HEK293 (cell line): ENCODE measurements at regions not wholly inside any gene's neighbourhood (a gene's known extent, or its start where the extent isn't known, plus 50 kb on each side); places are given as distances from the start of the nearest gene placed in this dataset.

Experiments used
- CTCF ChIA-PET: fragments of 350-600 bp; formaldehyde crosslinking; extraction: SDS; loops from one replicate; lab custom pipeline; 2021; ENCODE audit warnings: antibody characterized with exemption; lab: Yijun Ruan, JAX
- POLR2A ChIA-PET: fragments of 300-600 bp; formaldehyde crosslinking; extraction: SDS; loops from one replicate; lab custom pipeline; 2020; ENCODE audit warnings: antibody characterized with exemption, inconsistent platforms; lab: Yijun Ruan, JAX
- H3K27ac ChIP-seq: fragments of 200-500 bp; sonication (Bioruptor generic); 2 replicates; pipeline ENCODE4 v1.5.1; 2014; ENCODE audit warnings: low read depth, low read length, control low read depth, inconsistent platforms; ENCODE audit errors: extremely low read depth
- H3K36me3 ChIP-seq, 2 experiments: fragments of 200-500 bp in 1 of 2; sonication (Bioruptor generic) in 1 of 2; 1 replicate in 1 of 2; 2 replicates in 1 of 2; pipeline ENCODE4 v1.5.1; 2014 to 2017; ENCODE audit warnings: inconsistent platforms in 2 of 2, low read length in 2 of 2; ENCODE audit not compliant: control insufficient read depth in 2 of 2, insufficient read depth in 1 of 2
- H3K4me1 ChIP-seq: fragments of 200-500 bp; sonication (Bioruptor generic); 2 replicates; pipeline ENCODE4 v1.5.1; 2014; ENCODE audit warnings: mild to moderate bottlenecking, low read length, inconsistent platforms; ENCODE audit not compliant: control insufficient read depth, insufficient read depth
- H3K4me3 ChIP-seq: 2 replicates; pipeline ENCODE4 v1.5.1; 2011; ENCODE audit warnings: low read depth, mild to moderate bottlenecking, control low read depth, low read length, moderate library complexity
- H3K9me3 ChIP-seq: fragments of 200-500 bp; sonication (Bioruptor generic); 2 replicates; pipeline ENCODE4 v1.5.1; 2014; ENCODE audit warnings: low read depth, low read length, inconsistent platforms; ENCODE audit not compliant: control insufficient read depth, insufficient read depth
- GFI1B ChIP-seq: fragments of 450-650 bp; formaldehyde crosslinking; IDR thresholded peaks from 2 replicates; pipeline ENCODE4 v1.5.1; 2016; ENCODE audit warnings: missing biosample characterization, missing genetic modification characterization
- HOXA7 ChIP-seq: sonication (generic); formaldehyde crosslinking; IDR thresholded peaks from 2 replicates; pipeline ENCODE4 v1.8.1; 2022; ENCODE audit warnings: missing genetic modification reagents, borderline replicate concordance
- KLF16 ChIP-seq: fragments of 450-650 bp; formaldehyde crosslinking; IDR thresholded peaks from 2 replicates; pipeline ENCODE4 v1.5.1; 2017; ENCODE audit warnings: missing biosample characterization, missing genetic modification characterization
- RBAK ChIP-seq: fragments of 450-650 bp; formaldehyde crosslinking; IDR thresholded peaks from 2 replicates; pipeline ENCODE4 v1.5.1; 2016; ENCODE audit warnings: missing biosample characterization, missing genetic modification characterization
- REST ChIP-seq: fragments of 450-650 bp; formaldehyde crosslinking; IDR thresholded peaks from 2 replicates; pipeline ENCODE4 v1.5.1; 2016; ENCODE audit warnings: missing biosample characterization, missing genetic modification characterization
- SCRT1 ChIP-seq: fragments of 450-650 bp; formaldehyde crosslinking; IDR thresholded peaks from 2 replicates; pipeline ENCODE4 v1.5.1; 2016; ENCODE audit warnings: missing biosample characterization, missing genetic modification characterization, borderline replicate concordance
- SETDB1 ChIP-seq: IDR thresholded peaks from one replicate; pipeline ENCODE4 v1.6.1; 2017; ENCODE audit warnings: mild to moderate bottlenecking, low read length, moderate library complexity, mixed read lengths; ENCODE audit not compliant: insufficient read length
- ZBTB48 ChIP-seq: fragments of 450-650 bp; formaldehyde crosslinking; IDR thresholded peaks from 2 replicates; pipeline ENCODE4 v1.5.1; 2016; ENCODE audit warnings: missing biosample characterization, missing genetic modification characterization
- ZBTB49 ChIP-seq: fragments of 450-650 bp; formaldehyde crosslinking; IDR thresholded peaks from 2 replicates; pipeline ENCODE4 v1.5.1; 2016; ENCODE audit warnings: missing biosample characterization, missing genetic modification characterization, low read depth
- ZEB2 ChIP-seq: fragments of 450-650 bp; formaldehyde crosslinking; IDR thresholded peaks from 2 replicates; pipeline ENCODE4 v1.5.1; 2016; ENCODE audit warnings: missing biosample characterization, missing genetic modification characterization
- ZNF221 ChIP-seq: fragments of 450-650 bp; formaldehyde crosslinking; IDR thresholded peaks from 2 replicates; pipeline ENCODE4 v1.5.1; 2017; ENCODE audit warnings: missing biosample characterization, missing genetic modification characterization, borderline replicate concordance
- ZNF324 ChIP-seq: fragments of 450-650 bp; formaldehyde crosslinking; IDR thresholded peaks from 2 replicates; pipeline ENCODE4 v1.5.1; 2016; ENCODE audit warnings: missing biosample characterization, missing genetic modification characterization
- ZNF37A ChIP-seq: fragments of 450-650 bp; IDR thresholded peaks from 2 replicates; pipeline ENCODE4 v1.5.1; 2018; ENCODE audit warnings: missing biosample characterization, missing genetic modification characterization
- ZNF394 ChIP-seq: fragments of 450-650 bp; formaldehyde crosslinking; IDR thresholded peaks from 2 replicates; pipeline ENCODE4 v1.5.1; 2016; ENCODE audit warnings: missing biosample characterization, missing genetic modification characterization, mild to moderate bottlenecking, moderate library complexity, borderline replicate concordance
- ZNF473 ChIP-seq: fragments of 450-650 bp; formaldehyde crosslinking; IDR thresholded peaks from 2 replicates; pipeline ENCODE4 v1.5.1; 2017; ENCODE audit warnings: missing biosample characterization, missing genetic modification characterization
- ZNF549 ChIP-seq: fragments of 450-650 bp; IDR thresholded peaks from 2 replicates; pipeline ENCODE4 v1.5.1; 2018; ENCODE audit warnings: missing biosample characterization, missing genetic modification characterization, mild to moderate bottlenecking, inconsistent platforms, moderate library complexity
- ZNF555 ChIP-seq: fragments of 450-650 bp; formaldehyde crosslinking; conservative IDR thresholded peaks from 2 replicates; pipeline ENCODE4 v1.5.1; 2017; ENCODE audit warnings: missing biosample characterization, mild to moderate bottlenecking, missing genetic modification characterization, inconsistent platforms
- ZNF596 ChIP-seq: fragments of 450-650 bp; IDR thresholded peaks from 2 replicates; pipeline ENCODE4 v1.5.0; 2018; ENCODE audit warnings: missing biosample characterization, mild to moderate bottlenecking, missing genetic modification characterization, moderate library complexity
- ZNF626 ChIP-seq: fragments of 450-650 bp; sonication (Bioruptor Pico); formaldehyde crosslinking; IDR thresholded peaks from 2 replicates; pipeline ENCODE4 v1.5.1; 2018; ENCODE audit warnings: missing biosample characterization, missing genetic modification characterization, inconsistent platforms
- ZNF791 ChIP-seq: fragments of 450-650 bp; formaldehyde crosslinking; IDR thresholded peaks from 2 replicates; pipeline ENCODE4 v1.5.1; 2016; ENCODE audit warnings: missing biosample characterization, missing genetic modification characterization
- ZSCAN30 ChIP-seq: fragments of 450-650 bp; IDR thresholded peaks from 2 replicates; pipeline ENCODE4 v1.5.1; 2018; ENCODE audit warnings: missing biosample characterization, mild to moderate bottlenecking, missing genetic modification characterization, moderate library complexity
- TF ChIP-seq, protein P1 (sequence below): fragments of 450-650 bp; formaldehyde crosslinking; conservative IDR thresholded peaks from 2 replicates; pipeline ENCODE4 v1.5.1; 2016; ENCODE audit warnings: low read depth, missing biosample characterization, missing genetic modification characterization
- TF ChIP-seq, protein P2 (sequence below): sonication (generic); formaldehyde crosslinking; IDR thresholded peaks from 2 replicates; pipeline ENCODE4 v1.8.1; 2022; ENCODE audit warnings: mild to moderate bottlenecking, moderate library complexity, missing genetic modification reagents
- TF ChIP-seq, protein P3 (sequence below): IDR thresholded peaks from 2 replicates; pipeline ENCODE4 v1.6.1; 2011; ENCODE audit warnings: mild to moderate bottlenecking, low read depth, low read length, borderline replicate concordance
- TF ChIP-seq, protein P4 (sequence below): fragments of 450-650 bp; formaldehyde crosslinking; IDR thresholded peaks from 2 replicates; pipeline ENCODE4 v1.5.1; 2017; ENCODE audit warnings: missing biosample characterization, missing genetic modification characterization

DNA sequence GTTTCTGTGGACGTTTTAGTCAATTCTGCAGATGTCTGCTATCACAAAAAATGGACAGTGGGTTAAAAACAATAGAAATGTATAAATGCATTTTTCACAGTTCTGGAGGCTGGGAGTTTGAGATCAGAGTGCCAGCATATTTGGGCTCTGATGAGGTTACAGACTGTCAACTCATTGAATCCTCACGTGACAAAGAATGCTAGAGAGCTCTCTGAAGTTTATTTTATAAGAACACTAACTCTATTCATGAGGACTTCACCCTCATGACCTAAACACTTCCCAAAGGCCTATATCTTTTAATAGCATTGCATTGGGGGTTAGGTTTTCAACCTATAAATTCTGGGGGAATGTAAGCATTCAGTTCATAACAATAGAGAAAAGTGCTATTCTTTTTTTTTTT, 182.6 kb upstream of the SLITRK3 start:
- TF ChIP-seq ZBTB48 (tag by site-specific recombination) (no peak), SCRT1 (tag by site-specific recombination) (no peak), ZNF37A (tag by site-specific recombination) (no peak), ZNF555 (tag by site-specific recombination) (no peak), SETDB1 (no peak), RBAK (tag by site-specific recombination) (no peak), ZNF549 (no peak), ZBTB49 (tag by site-specific recombination) (no peak), ZNF596 (tag by site-specific recombination) (no peak), ZNF394 (no peak), ZNF626 (tag by site-specific recombination) (no peak), ZEB2 (tag by site-specific recombination) (no peak), ZNF473 (tag by site-specific recombination) (no peak), ZSCAN30 (tag by site-specific recombination) (no peak), ZNF791 (tag by site-specific recombination) (no peak)
- TF ChIP-seq, protein P1, sequence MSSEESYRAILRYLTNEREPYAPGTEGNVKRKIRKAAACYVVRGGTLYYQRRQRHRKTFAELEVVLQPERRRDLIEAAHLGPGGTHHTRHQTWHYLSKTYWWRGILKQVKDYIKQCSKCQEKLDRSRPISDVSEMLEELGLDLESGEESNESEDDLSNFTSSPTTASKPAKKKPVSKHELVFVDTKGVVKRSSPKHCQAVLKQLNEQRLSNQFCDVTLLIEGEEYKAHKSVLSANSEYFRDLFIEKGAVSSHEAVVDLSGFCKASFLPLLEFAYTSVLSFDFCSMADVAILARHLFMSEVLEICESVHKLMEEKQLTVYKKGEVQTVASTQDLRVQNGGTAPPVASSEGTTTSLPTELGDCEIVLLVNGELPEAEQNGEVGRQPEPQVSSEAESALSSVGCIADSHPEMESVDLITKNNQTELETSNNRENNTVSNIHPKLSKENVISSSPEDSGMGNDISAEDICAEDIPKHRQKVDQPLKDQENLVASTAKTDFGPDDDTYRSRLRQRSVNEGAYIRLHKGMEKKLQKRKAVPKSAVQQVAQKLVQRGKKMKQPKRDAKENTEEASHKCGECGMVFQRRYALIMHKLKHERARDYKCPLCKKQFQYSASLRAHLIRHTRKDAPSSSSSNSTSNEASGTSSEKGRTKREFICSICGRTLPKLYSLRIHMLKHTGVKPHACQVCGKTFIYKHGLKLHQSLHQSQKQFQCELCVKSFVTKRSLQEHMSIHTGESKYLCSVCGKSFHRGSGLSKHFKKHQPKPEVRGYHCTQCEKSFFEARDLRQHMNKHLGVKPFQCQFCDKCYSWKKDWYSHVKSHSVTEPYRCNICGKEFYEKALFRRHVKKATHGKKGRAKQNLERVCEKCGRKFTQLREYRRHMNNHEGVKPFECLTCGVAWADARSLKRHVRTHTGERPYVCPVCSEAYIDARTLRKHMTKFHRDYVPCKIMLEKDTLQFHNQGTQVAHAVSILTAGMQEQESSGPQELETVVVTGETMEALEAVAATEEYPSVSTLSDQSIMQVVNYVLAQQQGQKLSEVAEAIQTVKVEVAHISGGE (tag by site-specific recombination), result no peak
- TF ChIP-seq, protein P2, sequence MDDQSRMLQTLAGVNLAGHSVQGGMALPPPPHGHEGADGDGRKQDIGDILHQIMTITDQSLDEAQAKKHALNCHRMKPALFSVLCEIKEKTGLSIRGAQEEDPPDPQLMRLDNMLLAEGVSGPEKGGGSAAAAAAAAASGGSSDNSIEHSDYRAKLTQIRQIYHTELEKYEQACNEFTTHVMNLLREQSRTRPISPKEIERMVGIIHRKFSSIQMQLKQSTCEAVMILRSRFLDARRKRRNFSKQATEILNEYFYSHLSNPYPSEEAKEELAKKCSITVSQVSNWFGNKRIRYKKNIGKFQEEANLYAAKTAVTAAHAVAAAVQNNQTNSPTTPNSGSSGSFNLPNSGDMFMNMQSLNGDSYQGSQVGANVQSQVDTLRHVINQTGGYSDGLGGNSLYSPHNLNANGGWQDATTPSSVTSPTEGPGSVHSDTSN (CRISPR knock-in tag), result no peak
- TF ChIP-seq, protein P3, sequence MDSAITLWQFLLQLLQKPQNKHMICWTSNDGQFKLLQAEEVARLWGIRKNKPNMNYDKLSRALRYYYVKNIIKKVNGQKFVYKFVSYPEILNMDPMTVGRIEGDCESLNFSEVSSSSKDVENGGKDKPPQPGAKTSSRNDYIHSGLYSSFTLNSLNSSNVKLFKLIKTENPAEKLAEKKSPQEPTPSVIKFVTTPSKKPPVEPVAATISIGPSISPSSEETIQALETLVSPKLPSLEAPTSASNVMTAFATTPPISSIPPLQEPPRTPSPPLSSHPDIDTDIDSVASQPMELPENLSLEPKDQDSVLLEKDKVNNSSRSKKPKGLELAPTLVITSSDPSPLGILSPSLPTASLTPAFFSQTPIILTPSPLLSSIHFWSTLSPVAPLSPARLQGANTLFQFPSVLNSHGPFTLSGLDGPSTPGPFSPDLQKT, result no peak
- Histone ChIP-seq H3K4me1 (no peaks in the 10 kb centered on the region), H3K36me3 (no peaks in the 10 kb centered on the region), H3K4me3 (no peak overlapping the region), H3K9me3 (no peaks in the 10 kb centered on the region), H3K27ac (no peak overlapping the region)
- ChIA-PET CTCF (no interaction called here), POLR2A (no interaction called here)

- CTCF ChIA-PET, result no interaction called here
- no peaks in the 10 kb centered on the region for H3K4me1 ChIP-seq
- H3K27ac ChIP-seq, result no peak overlapping the region
- POLR2A ChIA-PET, result no interaction called here
- H3K36me3 ChIP-seq, result no peaks in the 10 kb centered on the region
- H3K4me3 ChIP-seq, result no peak overlapping the region
- no peaks in the 10 kb centered on the region for H3K9me3 ChIP-seq
- TF ChIP-seq KLF16 (tag by site-specific recombination) (no peak), ZNF324 (tag by site-specific recombination) (no peak), GFI1B (no peak), REST (no peak), HOXA7 (no peak), ZNF221 (tag by site-specific recombination) (no peak)
- TF ChIP-seq, protein P4, sequence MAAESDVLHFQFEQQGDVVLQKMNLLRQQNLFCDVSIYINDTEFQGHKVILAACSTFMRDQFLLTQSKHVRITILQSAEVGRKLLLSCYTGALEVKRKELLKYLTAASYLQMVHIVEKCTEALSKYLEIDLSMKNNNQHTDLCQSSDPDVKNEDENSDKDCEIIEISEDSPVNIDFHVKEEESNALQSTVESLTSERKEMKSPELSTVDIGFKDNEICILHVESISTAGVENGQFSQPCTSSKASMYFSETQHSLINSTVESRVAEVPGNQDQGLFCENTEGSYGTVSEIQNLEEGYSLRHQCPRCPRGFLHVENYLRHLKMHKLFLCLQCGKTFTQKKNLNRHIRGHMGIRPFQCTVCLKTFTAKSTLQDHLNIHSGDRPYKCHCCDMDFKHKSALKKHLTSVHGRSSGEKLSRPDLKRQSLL, result no peak
Observed at GRCh38 chr3:165359005-165359404, 162.8 kb upstream of the SLITRK3 start.
